Nephron (organoid): ENCODE measurements at regions not wholly inside any gene's neighbourhood (a gene's known extent, or its start where the extent isn't known, plus 50 kb on each side); places are given as distances from the start of the nearest gene placed in this dataset.
A peak's percentile ranks its signal among the peaks of the same experiment; 100 is the strongest.

ENCODE experiments used
- H3K27ac Mint-ChIP-seq, 3 experiments: 2 replicates each; pipeline ENCODE4 v1.8.0; 2020; ENCODE audit warnings: mixed read lengths in 3 of 3, mild to moderate bottlenecking in 2 of 3, moderate library complexity in 1 of 3
- H3K27me3 Mint-ChIP-seq: 2 replicates; pipeline ENCODE4 v1.8.0; 2021; ENCODE audit warnings: low read depth, mild to moderate bottlenecking, moderate library complexity, mixed read lengths
- H3K36me3 Mint-ChIP-seq: 2 replicates; pipeline ENCODE4 v1.8.0; 2020; ENCODE audit warnings: low read depth, mixed read lengths
- H3K4me1 Mint-ChIP-seq: 2 replicates; pipeline ENCODE4 v1.8.0; 2020; ENCODE audit warnings: mixed read lengths
- H3K4me3 Mint-ChIP-seq, 3 experiments: 2 replicates each; pipeline ENCODE4 v1.8.0; 2020; ENCODE audit warnings: mild to moderate bottlenecking in 3 of 3, mixed read lengths in 3 of 3, moderate library complexity in 2 of 3
- H3K9me3 Mint-ChIP-seq: 2 replicates; pipeline ENCODE4 v1.8.0; 2020; ENCODE audit warnings: mixed read lengths
- CTCF ChIP-seq, 3 experiments: fragments of 200-600 bp; sonication (generic); IDR thresholded peaks; one replicate each; pipeline ENCODE4 v1.5.0; 2021; ENCODE audit warnings: antibody characterized with exemption in 3 of 3; ENCODE audit not compliant: unreplicated experiment in 3 of 3

DNA sequence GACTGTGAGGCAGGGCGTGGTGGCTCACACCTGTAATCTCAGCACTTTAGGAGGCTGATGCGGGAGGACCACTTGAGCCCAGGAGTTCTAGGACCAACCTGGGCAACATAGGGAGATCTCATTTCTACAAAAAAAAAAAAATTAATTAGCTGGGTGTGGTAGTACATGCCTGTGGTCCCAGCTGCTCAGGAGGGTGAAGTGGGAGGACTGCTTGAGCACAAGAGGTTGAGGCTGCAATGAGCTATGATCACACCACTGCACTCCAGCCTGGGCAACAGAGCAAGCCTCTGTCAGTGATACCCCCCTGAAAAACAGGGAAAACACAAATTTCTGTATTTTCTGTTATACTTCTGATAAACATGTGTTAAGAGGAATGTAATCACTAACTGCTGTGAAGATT, 57.8 kb upstream of the ARHGAP32 start:
- H3K9me3 Mint-ChIP-seq, result no peaks in the 10 kb centered on the region
- no peaks in the 10 kb centered on the region for H3K27me3 Mint-ChIP-seq
- H3K36me3 Mint-ChIP-seq, result peaks cover 3% of the 10 kb centered on the region
- no peak overlapping the region for H3K4me3 Mint-ChIP-seq
- H3K27ac Mint-ChIP-seq, result no peak overlapping the region
- H3K4me1 Mint-ChIP-seq, result peaks cover 43% of the 10 kb centered on the region
- TF ChIP-seq CTCF (IDR thresholded peaks at IDR 0.05; ENCODE audit: unreplicated experiment in 3 of 3), result no peak

- no peaks in the 10 kb centered on the region for H3K9me3 Mint-ChIP-seq
- H3K27ac Mint-ChIP-seq, result no peak overlapping the region
- peaks cover 3% of the 10 kb centered on the region for H3K36me3 Mint-ChIP-seq
- no peak for TF ChIP-seq CTCF (IDR thresholded peaks at IDR 0.05; ENCODE audit: unreplicated experiment in 3 of 3)
- no peaks in the 10 kb centered on the region for H3K27me3 Mint-ChIP-seq
- H3K4me3 Mint-ChIP-seq, result no peak overlapping the region
- H3K4me1 Mint-ChIP-seq, result peaks cover 40% of the 10 kb centered on the region
Observed at GRCh38 chr11:129249351-129249750, 57.2 kb upstream of the ARHGAP32 start.

- H3K4me3 Mint-ChIP-seq, result no peak overlapping the region
- TF ChIP-seq CTCF (IDR thresholded peaks at IDR 0.05; ENCODE audit: unreplicated experiment in 3 of 3), result no peak
- peaks cover 3% of the 10 kb centered on the region for H3K36me3 Mint-ChIP-seq
- H3K4me1 Mint-ChIP-seq, result peaks cover 40% of the 10 kb centered on the region
- no peaks in the 10 kb centered on the region for H3K9me3 Mint-ChIP-seq
- no peaks in the 10 kb centered on the region for H3K27me3 Mint-ChIP-seq
- H3K27ac Mint-ChIP-seq, result no peak overlapping the region
Observed at GRCh38 chr11:129248618-129249017, 56.5 kb upstream of the ARHGAP32 start.

DNA sequence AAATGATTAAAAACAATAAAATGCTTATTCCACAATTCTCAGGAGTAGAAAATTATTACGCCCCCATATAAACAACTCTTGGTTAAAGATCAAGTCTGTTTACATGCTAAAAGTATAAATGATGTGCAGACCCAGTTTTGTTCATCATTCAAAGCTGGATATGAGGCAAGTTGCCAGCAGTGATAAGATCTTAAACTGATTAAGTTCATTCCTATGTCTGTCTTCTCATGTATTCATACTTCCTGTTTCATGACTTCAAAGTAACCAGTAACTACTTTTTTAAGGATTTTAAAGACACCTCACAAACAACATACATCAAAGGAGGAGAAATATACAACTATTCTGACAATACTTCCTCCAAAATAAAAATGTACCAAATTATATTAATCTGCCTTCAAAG, 55.0 kb upstream of the ARHGAP32 start:
- Mint-ChIP-seq H3K36me3 (peaks cover 7% of the 10 kb centered on the region), H3K27ac (peak overlapping the region in 2 of 3 experiments; percentile 30 to 33), H3K9me3 (peaks cover 3% of the 10 kb centered on the region), H3K4me1 (peaks cover 31% of the 10 kb centered on the region), H3K4me3 (no peak overlapping the region), H3K27me3 (no peaks in the 10 kb centered on the region)
- no peak for TF ChIP-seq CTCF (IDR thresholded peaks at IDR 0.05; ENCODE audit: unreplicated experiment in 3 of 3)

DNA sequence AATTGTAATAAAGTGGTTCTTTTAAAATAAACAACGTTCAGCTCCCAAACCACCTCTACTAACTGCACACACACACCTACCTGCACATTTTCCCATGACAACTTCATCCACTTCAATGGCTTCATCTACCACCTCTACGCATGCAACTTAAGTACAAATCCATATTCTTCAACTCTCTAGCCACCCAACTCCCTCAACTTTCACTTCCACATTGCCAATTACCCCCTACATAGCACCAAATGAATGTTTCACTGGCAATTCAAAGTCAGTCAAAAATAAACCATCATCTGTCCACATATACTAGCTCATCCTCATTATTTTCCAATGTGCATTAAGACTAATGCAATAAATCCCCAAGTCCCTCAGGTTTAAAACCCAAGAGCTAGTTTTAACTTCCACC, 50.7 kb upstream of the ARHGAP32 start:
- H3K9me3 Mint-ChIP-seq, result peaks cover 3% of the 10 kb centered on the region
- TF ChIP-seq CTCF (IDR thresholded peaks at IDR 0.05; ENCODE audit: unreplicated experiment in 3 of 3), result no peak
- no peak overlapping the region for H3K4me3 Mint-ChIP-seq
- H3K27me3 Mint-ChIP-seq, result no peaks in the 10 kb centered on the region
- peaks cover 14% of the 10 kb centered on the region for H3K36me3 Mint-ChIP-seq
- no peak overlapping the region for H3K27ac Mint-ChIP-seq
- peaks cover 15% of the 10 kb centered on the region for H3K4me1 Mint-ChIP-seq
